ENCODE measurements at regions not wholly inside any gene's neighbourhood (a gene's known extent, or its start where the extent isn't known, plus 50 kb on each side); places are given as distances from the start of the nearest gene placed in this dataset.

DNA sequence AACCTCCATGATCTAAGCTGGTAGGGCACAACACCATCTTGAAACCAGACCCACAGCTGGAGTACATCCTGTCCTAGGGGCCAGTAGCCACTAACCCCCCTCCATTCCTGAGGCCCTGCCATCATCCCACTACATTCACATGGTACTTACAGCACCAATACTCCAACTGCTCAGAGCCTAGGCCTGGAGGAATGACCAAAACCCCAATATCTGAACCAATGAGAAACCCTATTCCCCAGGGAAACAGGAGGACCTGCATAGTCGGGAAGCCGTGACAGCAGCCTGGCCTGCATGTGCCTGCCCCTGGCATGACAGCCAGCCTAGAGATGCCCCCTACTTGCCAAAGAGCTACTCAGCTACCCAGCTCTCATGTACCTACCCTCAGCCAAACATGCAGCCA lies 65.4 kb upstream of the DMRT1 start:
- no peak for DNase-seq

DNA sequence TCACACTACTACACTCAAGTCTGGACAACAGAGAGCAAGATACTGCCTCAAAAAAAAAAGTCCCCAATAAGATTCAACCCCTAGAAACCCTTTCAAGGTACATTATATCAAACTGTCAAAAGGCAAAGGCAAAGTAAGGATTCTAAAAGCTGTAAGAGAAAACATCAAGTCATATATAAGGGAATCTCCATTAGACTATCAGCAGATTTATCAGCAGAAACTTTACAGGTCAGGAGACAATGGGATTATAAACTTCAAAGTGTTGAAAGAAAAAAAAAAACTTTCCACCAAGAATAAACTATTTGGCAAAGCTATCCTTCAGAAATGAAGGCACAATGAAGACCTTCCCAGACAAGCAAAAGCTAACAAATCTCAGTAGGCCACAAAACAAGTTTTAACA lies 63.5 kb upstream of the DMRT1 start:
- no peak for DNase-seq

DNA sequence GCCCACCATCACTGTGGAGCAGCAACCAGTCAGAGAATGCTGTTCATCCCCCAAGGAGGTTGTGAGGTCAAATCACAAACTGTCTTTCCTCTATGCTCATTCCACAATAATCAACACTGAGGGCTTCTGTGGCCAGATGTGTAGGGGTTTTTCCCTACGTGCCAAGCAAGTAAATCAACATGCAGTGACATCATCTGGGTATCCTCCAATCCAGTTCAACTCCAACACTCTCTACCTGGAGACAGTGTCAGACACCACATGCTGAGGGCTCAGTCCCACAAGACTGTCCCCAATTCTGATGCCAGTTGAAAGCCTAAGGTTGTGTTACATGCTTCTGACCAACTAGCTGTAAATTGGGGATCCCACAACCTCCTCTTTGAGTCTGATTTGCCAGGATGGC lies 57.3 kb upstream of the DMRT1 start:
- DNase-seq: no peak

DNA sequence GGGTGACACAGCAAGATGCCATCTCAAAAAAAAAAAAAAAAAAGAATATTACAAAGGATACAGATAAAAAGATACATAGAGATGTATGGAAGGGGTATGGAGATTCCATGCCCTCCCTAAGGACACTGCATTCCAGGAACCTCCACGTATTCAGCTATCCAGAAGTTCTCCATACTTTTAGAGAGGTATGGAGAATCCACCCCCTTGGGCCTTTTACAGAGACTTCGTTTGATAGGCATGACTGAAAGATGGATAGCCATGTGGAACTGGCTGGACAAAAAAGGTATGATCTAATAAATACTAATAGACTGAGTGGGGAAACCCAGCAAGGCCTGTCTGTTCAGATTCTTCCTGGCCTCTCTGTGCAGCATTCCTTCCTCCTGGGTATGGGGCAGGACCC lies 56.6 kb upstream of the DMRT1 start:
- no peak for DNase-seq

DNA sequence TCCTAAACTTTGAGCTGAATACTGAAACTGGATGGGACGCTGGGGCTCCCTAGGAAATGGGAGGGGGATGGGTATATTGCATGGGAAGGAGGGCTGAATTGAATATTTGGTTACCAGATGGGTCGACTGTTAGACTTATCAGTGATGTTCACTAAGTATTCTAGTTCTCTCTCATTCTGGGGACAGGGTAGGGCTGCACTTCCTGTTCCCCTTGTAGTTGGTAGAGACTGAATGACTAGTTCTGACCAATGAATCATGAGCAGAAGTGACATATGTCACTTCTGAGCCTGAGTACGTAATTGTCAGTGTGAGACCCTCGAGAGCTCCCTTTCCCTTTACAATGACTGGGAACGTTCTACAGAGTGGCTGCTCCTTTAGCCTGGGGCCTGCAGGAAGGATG lies 55.5 kb upstream of the DMRT1 start:
- DNase-seq: no peak

DNA sequence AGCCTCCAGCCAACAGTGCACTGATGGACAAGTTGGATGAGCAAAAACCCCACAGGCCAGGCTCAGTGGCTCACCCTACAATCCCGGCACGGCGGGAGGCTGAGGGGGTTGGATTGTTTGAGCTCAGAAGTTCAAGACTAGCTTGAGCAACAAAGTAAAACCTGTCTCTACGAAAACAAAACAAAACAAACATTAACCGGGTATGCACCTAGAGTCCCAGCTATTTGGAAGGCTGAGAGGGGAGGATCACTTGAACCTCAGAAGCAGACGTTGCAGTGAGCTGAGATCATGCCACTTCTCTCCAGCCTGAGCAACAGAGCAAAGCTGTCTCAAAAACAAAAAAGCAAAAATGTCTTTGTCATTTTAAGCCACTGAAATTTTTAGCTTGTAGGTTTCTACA lies 55.1 kb upstream of the DMRT1 start:
- DNase-seq: no peak

DNA sequence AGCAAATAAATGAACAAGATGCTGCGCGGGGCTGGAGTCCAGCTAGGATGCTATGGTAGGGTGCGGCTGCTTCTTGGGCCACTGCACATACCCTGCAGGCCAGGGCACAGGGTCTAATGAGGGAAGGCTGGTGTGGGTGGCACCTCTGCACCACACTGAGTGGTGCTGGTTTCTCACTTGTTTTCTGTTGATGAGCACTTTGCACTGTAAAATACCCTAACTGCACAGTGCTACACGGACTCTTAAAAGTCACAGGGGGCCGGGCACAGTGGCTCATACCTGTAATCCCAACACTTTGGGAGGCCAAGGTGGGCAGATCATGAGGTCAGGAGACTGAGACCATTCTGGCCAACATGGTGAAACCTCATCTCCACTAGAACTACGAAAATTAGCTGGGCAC lies 52.7 kb upstream of the DMRT1 start:
- no peak for DNase-seq
